T follicular helper cell (primary cell): ENCODE measurements at regions not wholly inside any gene's neighbourhood (a gene's known extent, or its start where the extent isn't known, plus 50 kb on each side); places are given as distances from the start of the nearest gene placed in this dataset.

Experiments
- DNase-seq: peaks from one replicate; pipeline ENCODE4 v3.0.0-alpha.2; 2020; ENCODE audit warnings: low read depth

DNA sequence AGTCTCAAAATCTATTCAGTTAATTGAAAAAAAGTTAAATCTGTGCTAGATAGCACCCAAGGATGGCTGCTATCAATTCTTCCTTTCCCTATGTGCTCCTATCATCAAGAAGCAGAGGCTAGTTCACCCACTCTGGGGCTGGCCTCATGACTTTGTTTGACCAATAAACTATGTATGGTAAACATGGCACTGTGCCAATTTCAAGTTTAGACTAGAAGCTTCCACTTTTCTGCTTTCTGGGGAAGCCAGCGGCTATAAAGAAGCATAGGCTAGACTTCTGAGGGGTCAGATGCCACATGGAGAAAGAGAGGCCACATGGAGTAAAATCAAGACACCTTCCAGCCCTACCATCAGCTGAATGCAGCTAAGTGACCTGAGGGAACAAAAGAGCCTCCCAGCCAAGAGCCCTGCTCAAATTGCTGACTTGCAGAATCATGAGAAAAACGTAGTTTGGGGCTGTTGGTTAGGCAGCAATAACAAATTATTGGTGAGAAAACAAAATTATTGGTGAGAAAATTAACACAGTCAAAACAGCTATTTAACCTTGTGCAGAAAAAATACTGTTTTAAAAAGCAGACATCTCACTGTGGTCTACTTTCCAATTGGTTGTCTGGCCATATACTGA lies 86.5 kb upstream of the SLC14A2 start:
- no peak for DNase-seq

DNA sequence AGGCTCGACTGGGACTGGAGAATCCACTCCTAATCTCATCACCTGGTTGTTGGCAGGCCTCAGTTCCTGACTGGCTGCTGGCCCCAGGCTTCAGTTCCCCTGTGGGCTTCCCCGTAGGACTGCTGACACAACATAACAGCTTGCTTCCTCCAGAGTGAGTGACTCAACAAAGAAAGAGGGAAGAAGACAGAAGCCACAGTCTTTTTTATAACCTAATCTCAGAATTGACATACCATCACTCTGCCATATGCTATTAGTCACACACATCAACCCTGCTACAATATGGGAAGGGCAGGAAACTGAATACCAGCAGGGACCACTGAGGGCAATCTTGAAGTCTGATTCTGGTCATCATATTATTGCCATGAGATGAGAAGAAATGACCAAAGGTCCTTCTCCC lies 76.8 kb upstream of the SLC14A2 start:
- DNase-seq: no peak

DNA sequence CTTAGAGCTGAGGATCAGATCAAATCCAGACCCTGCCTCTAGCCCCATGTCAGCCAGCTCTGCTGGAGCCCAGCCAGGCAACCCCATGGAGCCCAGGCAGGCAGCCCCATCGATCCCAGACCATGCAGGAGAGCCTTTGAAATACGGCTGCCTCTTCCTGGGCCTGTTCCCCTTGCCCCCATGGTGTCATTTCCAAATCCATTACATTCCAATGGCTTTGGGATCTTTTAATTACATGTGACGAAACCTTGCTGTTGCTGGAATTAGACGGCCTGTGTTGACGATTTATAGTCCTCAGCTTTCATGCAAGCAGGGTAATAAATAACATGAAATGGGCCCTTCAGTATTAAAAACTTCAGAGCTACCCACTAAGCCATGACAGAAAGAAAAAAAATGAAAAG lies 75.8 kb upstream of the SLC14A2 start:
- no peak for DNase-seq

DNA sequence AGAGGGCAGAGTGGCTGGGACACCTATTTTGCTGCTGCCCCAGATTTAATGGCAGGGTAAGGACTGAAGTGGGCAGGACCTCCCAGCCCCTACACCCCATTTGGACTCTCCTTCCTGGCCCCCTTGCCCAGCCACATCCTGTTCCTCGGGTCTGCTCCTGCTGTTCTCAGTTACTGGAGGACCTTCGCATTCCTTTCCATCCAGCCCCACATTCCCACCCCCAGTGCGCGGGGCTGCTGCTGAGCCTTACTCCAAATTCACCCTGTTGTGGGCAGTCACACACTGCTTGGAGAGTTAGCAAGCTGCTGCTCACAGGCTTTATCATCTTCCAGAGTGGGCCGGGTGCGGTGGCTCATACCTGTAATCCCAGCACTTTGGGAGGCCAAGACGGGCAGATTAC lies 75.2 kb upstream of the SLC14A2 start:
- DNase-seq: no peak

DNA sequence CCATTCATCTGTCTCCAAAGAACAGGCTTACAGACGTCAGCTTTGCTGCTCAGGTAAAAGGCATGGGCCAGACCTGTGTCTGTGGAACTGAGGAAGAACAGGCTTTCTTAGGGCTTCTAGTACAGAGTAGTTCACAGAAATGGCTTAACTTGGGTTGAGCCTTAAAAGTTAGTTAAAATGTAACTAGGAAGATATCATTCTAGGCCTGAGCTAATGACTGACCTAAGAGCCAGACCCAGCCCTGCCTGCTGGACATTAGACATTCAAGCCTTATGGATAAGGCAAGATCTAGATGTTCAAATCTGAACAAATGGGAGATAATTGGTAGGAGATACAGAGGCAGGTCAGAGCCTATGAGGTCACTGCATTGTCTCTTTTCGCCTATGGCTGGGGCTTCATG lies 73.9 kb upstream of the SLC14A2 start:
- no peak for DNase-seq

DNA sequence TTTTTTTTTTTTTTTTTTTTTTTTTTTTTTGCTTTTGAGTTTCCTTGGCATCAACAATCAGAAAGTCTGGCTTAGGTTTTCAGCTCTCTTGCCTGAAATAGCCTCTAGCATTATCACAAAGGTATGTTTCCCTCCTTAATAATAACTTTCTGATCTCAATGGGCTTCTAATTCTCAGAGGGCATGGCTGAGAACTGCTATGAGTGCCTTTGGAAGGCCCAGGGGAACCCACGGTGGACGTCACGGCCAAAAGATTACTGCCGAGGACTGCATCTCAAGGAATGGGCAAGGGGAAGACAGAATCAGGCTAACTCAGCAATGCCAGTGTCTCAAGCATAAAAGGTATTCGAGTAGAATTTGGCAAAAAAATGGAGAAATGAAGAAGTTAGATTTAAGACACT lies 73.2 kb upstream of the SLC14A2 start:
- DNase-seq: no peak

DNA sequence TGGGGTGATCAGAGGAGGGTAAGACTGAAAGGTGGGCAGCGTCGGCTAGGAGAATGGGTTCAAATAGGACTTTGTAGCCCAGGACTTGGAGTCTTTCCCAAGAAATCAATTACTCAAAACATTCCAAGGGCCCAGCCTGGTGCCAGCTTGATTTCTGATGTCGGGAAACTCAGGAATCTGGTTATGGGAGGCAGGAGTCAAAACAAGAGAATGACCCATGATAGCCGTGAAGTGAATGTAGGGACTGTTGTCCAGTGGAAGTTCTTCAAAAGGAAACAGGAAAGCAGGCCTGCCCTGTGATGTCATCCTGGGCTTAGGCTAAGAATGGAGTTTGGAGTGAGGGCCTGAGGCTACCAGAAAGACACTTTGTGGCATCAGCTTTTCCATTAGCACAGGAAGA lies 67.4 kb upstream of the SLC14A2 start:
- DNase-seq: no peak

DNA sequence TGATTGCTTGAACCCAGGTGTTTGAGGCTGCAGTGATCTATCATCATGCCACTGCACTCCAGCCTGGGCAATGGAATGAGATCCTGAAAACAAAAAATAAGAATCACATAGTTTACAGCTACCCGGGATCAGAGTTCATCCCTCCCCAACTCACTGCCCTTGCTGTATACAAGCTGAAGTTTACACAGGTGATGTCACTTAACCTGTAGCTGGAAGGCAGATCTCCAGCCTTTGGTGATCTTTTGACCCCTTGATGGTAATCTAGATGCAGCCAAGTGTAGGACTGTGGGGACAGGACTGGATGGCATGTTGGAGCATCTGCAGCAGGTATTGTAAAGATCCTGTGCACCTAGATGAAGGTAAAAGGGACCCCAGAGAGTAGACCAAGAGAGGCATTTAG lies 66.7 kb upstream of the SLC14A2 start:
- DNase-seq: no peak

DNA sequence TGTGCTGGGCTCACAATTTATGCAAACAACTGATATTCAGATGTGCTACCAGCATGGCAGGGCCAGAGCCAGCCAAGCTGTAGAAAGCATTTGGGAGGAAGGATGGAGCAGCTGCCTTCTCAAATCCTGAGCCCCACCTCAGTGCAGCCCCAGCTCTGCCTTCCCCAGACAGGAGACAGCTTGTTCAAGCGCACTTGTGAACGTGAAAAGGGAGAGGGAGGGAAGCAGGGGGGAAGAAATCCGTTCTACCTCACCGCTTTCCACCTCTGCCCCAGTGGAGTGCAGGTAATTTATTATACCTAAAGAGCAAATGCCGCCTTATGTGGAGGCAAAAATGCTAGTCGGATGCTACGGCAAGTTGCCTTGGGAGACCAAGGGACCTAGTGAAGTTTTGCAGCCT lies 66.0 kb upstream of the SLC14A2 start:
- no peak for DNase-seq

DNA sequence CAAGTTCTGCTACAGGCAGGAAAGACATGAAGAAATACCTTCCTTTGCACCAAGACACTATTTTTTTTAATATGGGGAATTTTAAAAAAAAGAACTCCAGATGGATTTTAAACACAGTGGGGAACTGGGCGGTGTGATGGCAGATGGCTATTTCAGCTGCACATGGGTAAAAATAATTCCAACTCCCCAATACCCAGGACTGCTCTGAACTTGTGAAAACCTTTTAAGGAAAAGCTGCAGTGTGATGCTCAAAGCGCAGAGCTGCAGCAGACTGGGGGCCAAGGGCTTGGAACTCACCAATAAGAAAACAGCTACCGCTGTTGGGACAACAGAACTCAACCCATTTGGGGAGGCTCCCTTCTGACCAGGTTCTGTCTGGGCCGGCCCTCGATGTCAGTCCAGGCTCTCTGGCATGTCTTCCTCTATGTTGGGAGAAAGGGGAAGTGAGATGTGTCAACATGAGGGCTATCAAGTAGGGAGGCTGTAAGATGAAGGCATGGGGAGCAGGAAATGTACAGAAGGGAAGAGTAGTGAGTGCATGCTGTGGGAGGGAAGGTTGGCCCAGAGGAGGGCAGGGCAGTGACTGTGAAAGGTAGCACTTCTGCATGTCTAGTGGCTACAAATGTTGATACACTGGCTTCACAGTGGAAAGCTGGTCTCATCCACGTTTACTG lies 64.0 kb upstream of the SLC14A2 start:
- DNase-seq: no peak

DNA sequence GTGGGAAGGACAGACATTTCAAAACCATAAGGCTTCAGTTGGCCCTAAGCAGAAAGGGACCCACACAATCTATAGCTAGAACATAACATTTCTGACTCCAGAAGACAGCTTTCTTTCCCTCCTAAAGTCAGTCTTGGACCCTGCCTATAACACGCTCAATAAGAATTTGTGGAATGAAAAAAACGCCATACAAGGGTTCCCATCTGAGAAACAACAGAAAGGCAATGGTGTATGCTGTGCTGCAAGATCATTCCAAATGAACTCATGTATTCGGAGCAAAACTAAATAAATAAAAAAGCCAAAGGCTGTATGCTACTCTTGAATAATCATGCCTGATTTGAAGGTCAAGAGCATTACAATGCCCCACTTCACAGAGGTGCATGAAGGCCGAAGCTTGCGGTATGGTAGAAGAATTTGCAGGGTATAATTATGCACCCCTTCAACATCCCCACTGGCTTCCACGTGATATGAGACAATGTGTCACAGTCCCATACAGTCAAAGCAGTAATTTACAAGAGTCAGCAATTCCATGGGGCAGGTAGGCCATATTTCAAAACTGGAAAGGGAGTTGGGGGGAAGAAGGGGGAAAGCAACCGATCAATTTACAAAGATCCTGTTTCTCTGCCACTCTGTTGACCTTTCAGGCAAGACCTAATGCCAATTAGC lies 61.4 kb upstream of the SLC14A2 start:
- no peak for DNase-seq

DNA sequence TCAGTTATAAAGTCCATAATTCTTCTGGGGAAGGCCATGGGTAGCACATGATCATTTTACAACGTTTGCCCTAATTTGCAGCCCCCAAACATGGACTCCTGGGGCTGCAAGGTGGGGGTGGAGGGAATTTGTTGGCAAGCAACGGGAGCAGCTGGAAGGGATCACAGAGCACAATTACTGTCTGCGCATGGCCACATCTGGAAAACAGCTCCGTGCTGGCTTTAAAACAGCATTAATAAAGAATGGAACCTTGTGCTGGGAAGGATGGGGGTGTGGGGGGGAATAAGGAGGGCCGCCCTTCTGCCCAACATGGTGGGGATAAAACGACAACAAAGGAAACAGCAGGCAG lies 60.9 kb upstream of the SLC14A2 start:
- no peak for DNase-seq

DNA sequence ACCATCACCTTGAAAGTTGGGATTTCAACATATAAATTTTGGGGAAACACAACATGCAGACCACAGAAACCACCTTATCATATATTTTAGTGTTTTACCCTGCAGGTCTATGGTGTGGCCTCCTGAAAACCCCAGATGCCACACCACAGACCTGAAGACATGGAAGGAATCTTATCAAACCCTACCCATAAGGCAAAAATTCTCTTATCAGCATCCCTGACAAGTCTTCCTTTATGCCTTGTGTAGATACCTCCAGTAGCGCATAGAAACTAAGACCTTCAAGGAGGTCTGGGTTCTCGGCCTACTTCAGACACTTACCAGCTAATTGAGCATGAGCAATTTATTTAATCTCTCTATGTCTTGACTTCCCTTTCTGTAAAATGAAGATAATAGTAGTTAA lies 59.1 kb upstream of the SLC14A2 start:
- no peak for DNase-seq

DNA sequence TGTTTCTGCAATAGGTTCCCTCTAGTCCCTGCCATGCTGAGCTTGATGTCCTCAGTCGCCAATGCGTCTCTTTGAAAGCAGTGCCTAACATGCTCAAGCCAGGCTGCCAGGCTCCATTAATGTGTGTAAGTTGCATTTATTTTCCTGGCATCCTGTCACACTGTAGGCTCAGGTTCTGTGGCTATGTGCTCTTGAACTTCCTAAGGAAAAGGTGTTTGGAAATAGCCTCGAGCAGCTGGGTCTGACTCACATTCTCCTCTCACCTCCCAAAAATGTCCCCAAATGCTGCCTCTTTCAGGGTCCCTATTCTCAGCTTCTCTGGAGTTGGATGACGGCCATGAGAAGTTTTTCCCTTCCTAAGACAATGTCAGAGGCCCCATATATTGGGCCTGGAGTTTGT lies 58.0 kb upstream of the SLC14A2 start:
- no peak for DNase-seq

DNA sequence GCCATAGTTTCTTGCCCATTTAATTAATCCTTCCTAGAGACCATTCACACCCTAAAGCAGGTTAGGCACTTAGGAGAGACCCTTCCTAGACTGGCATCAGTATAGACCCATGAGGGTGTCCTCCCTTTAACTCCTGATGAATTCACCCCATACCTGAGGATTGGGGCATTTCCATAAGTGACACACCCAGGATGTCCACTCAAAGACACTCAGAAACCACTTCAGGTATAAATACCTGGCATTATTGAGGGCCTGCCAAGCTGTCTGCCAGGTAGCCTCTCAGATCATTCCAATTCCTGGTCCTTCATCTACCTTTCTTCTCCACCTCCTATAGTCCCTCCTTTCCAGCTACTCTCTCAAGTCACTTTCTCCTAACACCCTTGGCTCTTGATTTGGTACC lies 57.5 kb upstream of the SLC14A2 start:
- DNase-seq: no peak

DNA sequence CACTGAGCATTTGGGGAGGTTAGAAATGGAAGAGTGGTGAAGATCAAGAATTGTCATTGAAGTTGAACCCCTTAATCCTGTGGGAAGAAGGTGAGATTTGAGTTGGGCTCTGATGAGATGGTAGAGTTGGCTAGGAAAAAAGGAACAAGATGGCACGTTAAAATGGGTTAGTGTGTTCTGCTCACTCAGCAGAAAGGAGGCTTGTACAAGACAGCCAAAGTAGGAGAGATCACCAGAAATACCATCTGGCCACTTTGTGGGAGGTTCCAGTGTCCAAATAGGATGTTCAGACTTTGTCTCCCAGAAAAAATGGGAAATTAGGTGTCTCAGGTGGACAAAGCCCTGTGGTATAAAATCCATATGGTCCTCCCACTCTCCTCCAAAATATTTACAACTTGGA lies 56.0 kb upstream of the SLC14A2 start:
- DNase-seq: no peak

DNA sequence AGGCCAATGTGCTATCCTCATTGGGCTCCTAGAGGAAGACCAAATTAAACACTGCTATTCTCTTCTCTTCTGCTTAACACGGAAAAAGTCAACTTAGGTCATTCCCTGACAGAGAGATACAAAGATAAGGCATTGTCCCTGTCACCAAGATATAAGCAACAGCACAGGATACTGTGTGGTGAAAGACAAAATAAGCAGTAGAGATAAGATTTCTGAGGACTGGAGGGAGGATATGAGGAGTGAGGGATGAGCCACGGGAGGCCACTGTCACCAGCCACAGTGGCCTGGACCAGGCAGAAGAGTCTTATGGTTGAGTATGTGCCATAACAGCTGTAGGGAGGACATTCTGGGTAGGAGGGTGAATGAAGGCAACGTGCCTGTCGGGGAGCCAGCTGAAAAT lies 54.4 kb upstream of the SLC14A2 start:
- no peak for DNase-seq

DNA sequence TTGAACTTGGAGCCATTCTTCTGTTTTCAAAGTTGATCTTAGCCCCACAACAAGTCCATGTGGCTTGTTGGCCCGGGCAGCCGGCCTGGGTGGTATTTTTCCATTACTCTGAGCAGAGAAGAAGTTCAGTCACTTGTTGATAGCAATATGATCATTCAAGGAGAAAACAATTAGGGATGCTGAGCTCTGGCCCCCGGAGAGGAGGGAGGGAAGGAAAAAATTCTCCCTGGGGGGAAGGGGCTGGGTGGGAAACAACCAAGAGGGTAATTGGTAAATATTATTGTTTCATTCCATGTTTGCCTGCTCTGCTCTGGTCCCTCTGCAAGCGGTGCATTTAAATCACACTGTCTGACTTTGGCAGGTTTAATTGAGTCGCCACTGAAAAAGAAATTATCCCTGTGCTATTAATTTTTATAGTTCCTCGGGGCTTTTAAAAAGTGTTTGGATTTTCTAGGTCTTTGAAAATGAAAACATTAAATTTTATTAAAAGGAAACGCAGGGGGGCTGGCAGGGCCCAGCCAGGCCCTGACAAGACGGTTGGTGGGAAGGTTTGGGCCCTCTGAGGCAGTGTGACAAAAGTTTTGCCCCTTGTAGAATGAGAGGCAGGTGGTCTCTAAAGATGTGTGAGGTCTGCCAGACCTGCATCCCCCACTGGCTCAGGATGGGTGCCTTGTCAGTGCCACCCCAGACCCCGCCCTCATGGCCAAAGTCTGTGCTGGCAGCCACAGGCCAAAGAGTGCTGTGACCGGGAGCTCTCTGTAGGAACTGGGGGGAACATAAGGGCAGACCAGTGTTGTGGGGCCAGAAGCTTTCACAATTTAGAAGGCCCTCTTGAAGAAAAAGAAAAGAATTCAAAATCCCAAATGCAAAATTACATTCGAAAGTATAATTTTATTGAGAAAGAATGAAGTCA lies 52.5 kb upstream of the SLC14A2 start:
- DNase-seq: no peak

DNA sequence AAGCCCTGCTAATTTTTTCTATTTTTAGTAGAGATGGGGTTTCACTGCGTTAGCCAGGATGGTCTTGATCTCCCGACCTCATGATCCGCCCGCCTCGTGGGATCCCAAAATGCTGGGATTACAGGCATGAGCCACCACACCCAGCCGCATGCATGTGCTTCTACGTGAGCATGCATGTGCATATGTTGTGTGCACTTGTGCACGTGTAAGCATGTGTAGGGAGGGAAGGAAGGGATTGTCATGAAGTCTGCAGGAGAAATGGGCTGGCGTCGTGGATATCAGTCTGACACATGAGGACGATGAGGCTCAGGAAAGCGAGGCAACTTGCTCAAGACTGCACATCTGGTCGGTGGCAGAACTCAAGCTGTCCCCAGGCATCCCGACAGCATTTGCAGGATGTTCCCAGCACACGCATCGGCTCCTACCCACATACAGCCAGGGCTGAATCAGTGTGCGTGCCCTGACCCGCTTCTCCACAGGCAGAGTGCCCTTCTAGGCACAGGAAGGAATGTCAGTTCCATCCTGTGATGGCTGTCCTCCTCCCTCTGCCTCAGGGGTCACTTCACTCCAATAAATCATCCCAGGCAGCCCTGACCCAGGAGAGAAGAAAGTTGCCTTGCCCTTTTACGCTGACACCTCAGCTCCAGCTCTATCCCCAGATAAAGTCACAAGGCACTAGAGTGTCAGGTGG lies 49.9 kb upstream of the SLC14A2 start:
- DNase-seq: no peak
